Endothelial cell of umbilical vein (primary cell): ENCODE measurements at regions not wholly inside any gene's neighbourhood (a gene's known extent, or its start where the extent isn't known, plus 50 kb on each side); places are given as distances from the start of the nearest gene placed in this dataset.

Source experiments
- BruUV-seq: library from RNA; stranded (reverse); fragments of 400-500 nt; replicated peaks from 2 replicates; lab custom pipeline; 2021; lab: Mats Ljungman, UMichigan
- CTCF ChIA-PET: fragments of 300-600, 350-600 bp; sonication (Branson Sonifier 250); formaldehyde crosslinking; loops from one replicate; lab custom pipeline; 2021; ENCODE audit warnings: antibody characterized with exemption, inconsistent platforms; lab: Charles Lee
- POLR2A ChIA-PET: fragments of 300-600, 350-600 bp; sonication (Branson Sonifier 250); formaldehyde crosslinking; loops from one replicate; lab custom pipeline; 2021; ENCODE audit warnings: antibody characterized with exemption, inconsistent platforms; lab: Charles Lee
- DNase-seq: peaks from one replicate; pipeline ENCODE4 v3.0.0-alpha.2; 2011; ENCODE audit warnings: low read depth, low spot score
- FAIRE-seq: peaks from 2 replicates; lab custom pipeline; 2011; peaks lifted over from hg19 to GRCh38; lab: Jason Lieb, UNC
- H2AFZ ChIP-seq: 2 replicates; pipeline ENCODE4 v1.6.0; 2012; ENCODE audit warnings: low read depth, low read length, control low read depth, inconsistent platforms
- H3K27ac ChIP-seq: 2 replicates; pipeline ENCODE4 v1.5.1; 2011; ENCODE audit warnings: low read depth, mild to moderate bottlenecking, control low read depth, low read length, moderate library complexity; ENCODE audit not compliant: insufficient read depth
- H3K27me3 ChIP-seq, 2 experiments: 2 replicates each; pipeline versions ENCODE4 v1.6.0 to v1.6.1; 2011; ENCODE audit warnings: low read length in 2 of 2, mixed read lengths in 1 of 2; ENCODE audit not compliant: control insufficient read depth in 2 of 2, insufficient read depth in 2 of 2
- H3K36me3 ChIP-seq, 2 experiments: 2 replicates in 1 of 2; 3 replicates in 1 of 2; pipeline ENCODE4 v1.5.1; 2011; ENCODE audit warnings: low read length in 2 of 2, mild to moderate bottlenecking in 1 of 2, moderate library complexity in 1 of 2; ENCODE audit not compliant: control insufficient read depth in 2 of 2, insufficient read depth in 2 of 2; ENCODE audit errors: extremely low read depth in 1 of 2
- H3K4me1 ChIP-seq: 3 replicates; pipeline ENCODE4 v1.5.1; 2011; ENCODE audit warnings: mild to moderate bottlenecking, low read length; ENCODE audit not compliant: control insufficient read depth, insufficient read depth; ENCODE audit errors: extremely low read depth
- H3K4me2 ChIP-seq: 2 replicates; pipeline ENCODE4 v1.6.1; 2011; ENCODE audit warnings: low read length, control low read depth, mixed read lengths; ENCODE audit not compliant: insufficient read depth
- H3K4me3 ChIP-seq, 3 experiments: fragments of 200-600 bp in 1 of 3; sonication (generic), shearing (Covaris generic) in 1 of 3; replicated peaks in 1 of 3; 2 replicates each; pipeline ENCODE4 v1.5.1; 2011 to 2016; ENCODE audit warnings: control low read depth in 3 of 3, low read length in 3 of 3, mild to moderate bottlenecking in 2 of 3, inconsistent platforms in 1 of 3, low read depth in 1 of 3, moderate library complexity in 1 of 3; ENCODE audit not compliant: insufficient read depth in 1 of 3
- H3K79me2 ChIP-seq: 2 replicates; pipeline ENCODE4 v1.6.0; 2012; ENCODE audit warnings: low read length, inconsistent platforms; ENCODE audit not compliant: control insufficient read depth, insufficient read depth
- H3K9ac ChIP-seq: replicated peaks from 2 replicates; pipeline ENCODE3; 2011; ENCODE audit warnings: low read length, control low read depth; ENCODE audit not compliant: insufficient read depth; ENCODE audit errors: extremely low read depth
- H3K9me1 ChIP-seq: replicated peaks from 3 replicates; pipeline ENCODE4 v1.6.0; 2011; ENCODE audit warnings: mild to moderate bottlenecking, low read length; ENCODE audit not compliant: control insufficient read depth, insufficient read depth; ENCODE audit errors: extremely low read depth
- H3K9me3 ChIP-seq: replicated peaks from 2 replicates; pipeline ENCODE4 v1.5.1; 2012; ENCODE audit warnings: low read length, inconsistent platforms; ENCODE audit not compliant: control insufficient read depth, insufficient read depth
- H4K20me1 ChIP-seq: replicated peaks from 2 replicates; pipeline ENCODE3; 2011; ENCODE audit warnings: mild to moderate bottlenecking, low read length; ENCODE audit not compliant: control insufficient read depth, insufficient read depth; ENCODE audit errors: extremely low read depth
- CTCF ChIP-seq, 2 donors: IDR thresholded peaks; 1 replicate in 1 of 2; 2 replicates in 1 of 2; pipeline ENCODE4 v1.5.1; 2011; ENCODE audit warnings: low read length in 2 of 2, mild to moderate bottlenecking in 2 of 2, moderate library complexity in 2 of 2, control low read depth in 1 of 2, inconsistent platforms in 1 of 2, low read depth in 1 of 2; ENCODE audit not compliant: insufficient read depth in 1 of 2; ENCODE audit errors: extremely low read depth in 1 of 2
- EZH2 ChIP-seq: IDR thresholded peaks from 2 replicates; pipeline ENCODE4 v1.6.1; 2012; ENCODE audit warnings: borderline replicate concordance, low read depth, mild to moderate bottlenecking, moderate library complexity, low read length, inconsistent platforms; ENCODE audit not compliant: severe bottlenecking
- FOS ChIP-seq: IDR thresholded peaks from 2 replicates; pipeline ENCODE4 v1.6.1; 2011; ENCODE audit warnings: mild to moderate bottlenecking, low read length, moderate library complexity, borderline replicate concordance; ENCODE audit not compliant: insufficient read depth
- GATA2 ChIP-seq: IDR thresholded peaks from 2 replicates; pipeline ENCODE4 v1.7.0; 2011; ENCODE audit warnings: low read depth, mild to moderate bottlenecking, moderate library complexity, mixed read lengths, low read length; ENCODE audit not compliant: insufficient read length, insufficient read depth
- JUN ChIP-seq: IDR thresholded peaks from 2 replicates; pipeline ENCODE4 v1.6.1; 2011; ENCODE audit warnings: borderline replicate concordance, low read depth; ENCODE audit not compliant: insufficient read length, insufficient read depth
- MAX ChIP-seq: IDR thresholded peaks from 2 replicates; pipeline ENCODE4 v1.6.1; 2011; ENCODE audit not compliant: insufficient read depth, insufficient read length
- MYC ChIP-seq: IDR thresholded peaks from one replicate; pipeline ENCODE4 v1.6.1; 2011; ENCODE audit warnings: mild to moderate bottlenecking, low read depth, low read length
- POLR2A ChIP-seq: IDR thresholded peaks from 2 replicates; pipeline ENCODE4 v1.6.1; 2012; ENCODE audit warnings: low read depth, mild to moderate bottlenecking, control low read depth, low read length
- POLR2AphosphoS5 ChIP-seq: IDR thresholded peaks from 2 replicates; pipeline ENCODE4 v1.6.1; 2012; ENCODE audit warnings: low read depth, mild to moderate bottlenecking, control low read depth, low read length, moderate library complexity; ENCODE audit not compliant: insufficient read depth
- dilution Hi-C: fragments of 300-500 bp; cut with MboI; formaldehyde crosslinking; loops from one replicate; pipeline ENCODE4 v1.15.0; 2019; ENCODE audit warnings: low sequenced_read_pairs; ENCODE audit not compliant: extremely low pct_ligation_motif_present
- intact Hi-C: fragments of 100-400 bp; cut with micrococcal nuclease; formaldehyde crosslinking; loops from one replicate; pipeline ENCODE4 v1.10.0; 2022

GRCh38 chr18:55079067-55079466 is 119.8 kb upstream of the CCDC68 start:
- FAIRE-seq = no peak
- Histone ChIP-seq H2AFZ (no peak overlapping the region), H3K36me3 (no peaks in the 10 kb centered on the region), H4K20me1 (no peaks in the 10 kb centered on the region), H3K4me1 (no peaks in the 10 kb centered on the region), H3K9me3 (no peaks in the 10 kb centered on the region), H3K79me2 (no peaks in the 10 kb centered on the region), H3K27ac (no peak overlapping the region), H3K27me3 (no peaks in the 10 kb centered on the region), H3K9me1 (no peaks in the 10 kb centered on the region), H3K9ac (no peak overlapping the region), H3K4me2 (no peak overlapping the region), H3K4me3 (no peak overlapping the region)
- DNase-seq = no peak
- intact Hi-C loops = no loop called here
- no peak for TF ChIP-seq POLR2A
- TF ChIP-seq JUN = no peak
- no peak for TF ChIP-seq MAX
- TF ChIP-seq POLR2AphosphoS5 = no peak
- TF ChIP-seq EZH2 = no peak
- no peak for TF ChIP-seq FOS
- TF ChIP-seq MYC = no peak
- no peak for TF ChIP-seq CTCF (IDR thresholded peaks at IDR 0.05; ENCODE audit: extremely low read depth in 1 of 2, insufficient read depth in 1 of 2, low read depth in 1 of 2, low read length in 2 of 2)
- TF ChIP-seq GATA2 = no peak
- dilution Hi-C loops = no loop called here
- no TSS peak for BruUV-seq
- ChIA-PET CTCF (no interaction called here), POLR2A (no interaction called here)
